ENCODE measurements at regions not wholly inside any gene's neighbourhood (a gene's known extent, or its start where the extent isn't known, plus 50 kb on each side); places are given as distances from the start of the nearest gene placed in this dataset.
"Not testable (repeated sequence)": the region's sequence is repeated elsewhere in the genome, so short reads cannot be mapped to it uniquely, and the experiment has no call there.

- Histone ChIP-seq H3K9ac (replicated peaks; ENCODE audit: extremely low read depth, insufficient read depth, low read length) (no peak overlapping the region), H3K27ac (ENCODE audit: insufficient read depth, low read depth, low read length) (no peak overlapping the region), H3K4me1 (ENCODE audit: control insufficient read depth, extremely low read depth, insufficient read depth, low read length) (no peaks in the 10 kb centered on the region), H3K9me1 (replicated peaks; ENCODE audit: control insufficient read depth, extremely low read depth, insufficient read depth, low read length) (no peaks in the 10 kb centered on the region), H4K20me1 (replicated peaks; ENCODE audit: control insufficient read depth, extremely low read depth, insufficient read depth, low read length) (no peaks in the 10 kb centered on the region), H3K4me2 (ENCODE audit: insufficient read depth, low read length) (no peak overlapping the region), H3K27me3 (ENCODE audit: control insufficient read depth in 2 of 2, insufficient read depth in 2 of 2, low read length in 2 of 2) (no peaks in the 10 kb centered on the region), H3K9me3 (replicated peaks; ENCODE audit: control insufficient read depth, insufficient read depth, low read length) (peaks cover 3% of the 10 kb centered on the region), H3K4me3 (replicated peaks in 1 of 3; ENCODE audit: insufficient read depth in 1 of 3, low read depth in 1 of 3, low read length in 3 of 3) (no peak overlapping the region), H3K36me3 (ENCODE audit: control insufficient read depth in 2 of 2, extremely low read depth in 1 of 2, insufficient read depth in 2 of 2, low read length in 2 of 2) (no peaks in the 10 kb centered on the region), H2AFZ (ENCODE audit: low read depth, low read length) (no peak overlapping the region), H3K79me2 (ENCODE audit: control insufficient read depth, insufficient read depth, low read length) (no peaks in the 10 kb centered on the region)
- ChIA-PET CTCF (no interaction called here), POLR2A (no interaction called here)
- FAIRE-seq (no peak), DNase-seq (ENCODE audit: low read depth, low spot score) (no peak)
- dilution Hi-C loops (cut with MboI; ENCODE audit: extremely low pct_ligation_motif_present, low sequenced_read_pairs) (no loop called here), intact Hi-C loops (cut with micrococcal nuclease) (no loop called here)
- no TSS peak for BruUV-seq (replicated peaks)
- TF ChIP-seq GATA2 (IDR thresholded peaks at IDR 0.05; ENCODE audit: insufficient read depth, insufficient read length, low read depth, low read length), result no peak
- TF ChIP-seq EZH2 (IDR thresholded peaks at IDR 0.05; ENCODE audit: borderline replicate concordance, low read depth, low read length, severe bottlenecking), result no peak
- no peak for TF ChIP-seq MYC (IDR thresholded peaks at IDR 0.05; ENCODE audit: low read depth, low read length)
- TF ChIP-seq JUN (IDR thresholded peaks at IDR 0.05; ENCODE audit: borderline replicate concordance, insufficient read depth, insufficient read length, low read depth), result no peak
- TF ChIP-seq, protein P1, sequence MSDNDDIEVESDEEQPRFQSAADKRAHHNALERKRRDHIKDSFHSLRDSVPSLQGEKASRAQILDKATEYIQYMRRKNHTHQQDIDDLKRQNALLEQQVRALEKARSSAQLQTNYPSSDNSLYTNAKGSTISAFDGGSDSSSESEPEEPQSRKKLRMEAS (IDR thresholded peaks at IDR 0.05; ENCODE audit: insufficient read depth, insufficient read length), result no peak
- no peak for TF ChIP-seq POLR2A (IDR thresholded peaks at IDR 0.05; ENCODE audit: low read depth, low read length)
- TF ChIP-seq, protein P2, sequence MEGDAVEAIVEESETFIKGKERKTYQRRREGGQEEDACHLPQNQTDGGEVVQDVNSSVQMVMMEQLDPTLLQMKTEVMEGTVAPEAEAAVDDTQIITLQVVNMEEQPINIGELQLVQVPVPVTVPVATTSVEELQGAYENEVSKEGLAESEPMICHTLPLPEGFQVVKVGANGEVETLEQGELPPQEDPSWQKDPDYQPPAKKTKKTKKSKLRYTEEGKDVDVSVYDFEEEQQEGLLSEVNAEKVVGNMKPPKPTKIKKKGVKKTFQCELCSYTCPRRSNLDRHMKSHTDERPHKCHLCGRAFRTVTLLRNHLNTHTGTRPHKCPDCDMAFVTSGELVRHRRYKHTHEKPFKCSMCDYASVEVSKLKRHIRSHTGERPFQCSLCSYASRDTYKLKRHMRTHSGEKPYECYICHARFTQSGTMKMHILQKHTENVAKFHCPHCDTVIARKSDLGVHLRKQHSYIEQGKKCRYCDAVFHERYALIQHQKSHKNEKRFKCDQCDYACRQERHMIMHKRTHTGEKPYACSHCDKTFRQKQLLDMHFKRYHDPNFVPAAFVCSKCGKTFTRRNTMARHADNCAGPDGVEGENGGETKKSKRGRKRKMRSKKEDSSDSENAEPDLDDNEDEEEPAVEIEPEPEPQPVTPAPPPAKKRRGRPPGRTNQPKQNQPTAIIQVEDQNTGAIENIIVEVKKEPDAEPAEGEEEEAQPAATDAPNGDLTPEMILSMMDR (IDR thresholded peaks at IDR 0.05; ENCODE audit: extremely low read depth in 1 of 2, insufficient read depth in 1 of 2, low read depth in 1 of 2, low read length in 2 of 2), result no peak
- TF ChIP-seq FOS (IDR thresholded peaks at IDR 0.05; ENCODE audit: borderline replicate concordance, insufficient read depth, low read length), result no peak
- no peak for TF ChIP-seq POLR2AphosphoS5 (IDR thresholded peaks at IDR 0.05; ENCODE audit: insufficient read depth, low read depth, low read length)
Measured at GRCh38 chr3:26029321-26029720, 239.4 kb downstream of the OXSM start.

- H3K9me3 ChIP-seq (replicated peaks; ENCODE audit: control insufficient read depth, insufficient read depth, low read length); FAIRE-seq; H3K79me2 ChIP-seq (ENCODE audit: control insufficient read depth, insufficient read depth, low read length); POLR2A ChIA-PET; BruUV-seq (replicated peaks); H3K36me3 ChIP-seq (ENCODE audit: control insufficient read depth in 2 of 2, extremely low read depth in 1 of 2, insufficient read depth in 2 of 2, low read length in 2 of 2); H4K20me1 ChIP-seq (replicated peaks; ENCODE audit: control insufficient read depth, extremely low read depth, insufficient read depth, low read length); H3K4me1 ChIP-seq (ENCODE audit: control insufficient read depth, extremely low read depth, insufficient read depth, low read length); H3K4me2 ChIP-seq (ENCODE audit: insufficient read depth, low read length); dilution Hi-C loops (cut with MboI; ENCODE audit: extremely low pct_ligation_motif_present, low sequenced_read_pairs); DNase-seq (ENCODE audit: low read depth, low spot score); H2AFZ ChIP-seq (ENCODE audit: low read depth, low read length); H3K9me1 ChIP-seq (replicated peaks; ENCODE audit: control insufficient read depth, extremely low read depth, insufficient read depth, low read length); CTCF ChIA-PET; H3K27me3 ChIP-seq (ENCODE audit: control insufficient read depth in 2 of 2, insufficient read depth in 2 of 2, low read length in 2 of 2); intact Hi-C loops (cut with micrococcal nuclease); H3K27ac ChIP-seq (ENCODE audit: insufficient read depth, low read depth, low read length); H3K9ac ChIP-seq (replicated peaks; ENCODE audit: extremely low read depth, insufficient read depth, low read length); H3K4me3 ChIP-seq (replicated peaks in 1 of 3; ENCODE audit: insufficient read depth in 1 of 3, low read depth in 1 of 3, low read length in 3 of 3): not testable (repeated sequence)
Measured at GRCh38 chr3:26042126-26042525, 252.2 kb downstream of the OXSM start.

All from endothelial cell of umbilical vein (primary cell).